ENCODE measurements at regions not wholly inside any gene's neighbourhood (a gene's known extent, or its start where the extent isn't known, plus 50 kb on each side); places are given as distances from the start of the nearest gene placed in this dataset.

DNA sequence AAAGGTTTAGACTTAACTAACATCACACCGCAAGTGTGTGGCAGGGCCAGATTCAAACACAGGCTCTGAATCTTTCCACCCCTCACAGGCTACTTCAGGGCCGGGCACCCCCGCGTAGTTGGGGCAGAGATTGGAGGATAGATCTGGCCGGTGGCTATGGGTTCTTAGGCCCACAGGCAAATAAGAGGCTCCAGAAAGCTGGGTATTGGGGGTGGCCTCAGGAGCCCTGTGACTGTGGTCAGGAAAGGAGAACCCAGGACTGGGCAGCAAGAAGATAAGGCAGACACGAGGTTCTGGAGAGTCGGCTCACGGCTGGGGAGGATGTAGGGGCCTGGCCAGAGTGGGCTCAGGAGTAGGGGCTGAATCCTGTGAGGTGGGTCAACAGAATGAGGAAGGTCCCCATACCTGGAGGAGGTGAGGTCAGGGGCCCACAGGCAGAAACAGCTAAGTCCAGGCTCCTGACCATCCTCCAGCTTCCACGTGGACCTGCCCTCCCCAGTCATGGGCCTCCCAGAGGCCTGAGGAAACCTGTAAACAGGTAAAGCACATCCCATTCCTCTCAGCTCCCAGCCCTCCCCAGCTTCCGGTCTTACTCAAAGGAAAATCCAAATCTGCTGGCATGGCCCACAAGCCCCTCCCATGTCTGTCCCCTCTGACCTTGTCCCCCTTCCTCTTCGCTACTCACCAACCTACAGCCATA is 306.2 kb downstream of the MATN1 start:
- no peak for DNase-seq

DNA sequence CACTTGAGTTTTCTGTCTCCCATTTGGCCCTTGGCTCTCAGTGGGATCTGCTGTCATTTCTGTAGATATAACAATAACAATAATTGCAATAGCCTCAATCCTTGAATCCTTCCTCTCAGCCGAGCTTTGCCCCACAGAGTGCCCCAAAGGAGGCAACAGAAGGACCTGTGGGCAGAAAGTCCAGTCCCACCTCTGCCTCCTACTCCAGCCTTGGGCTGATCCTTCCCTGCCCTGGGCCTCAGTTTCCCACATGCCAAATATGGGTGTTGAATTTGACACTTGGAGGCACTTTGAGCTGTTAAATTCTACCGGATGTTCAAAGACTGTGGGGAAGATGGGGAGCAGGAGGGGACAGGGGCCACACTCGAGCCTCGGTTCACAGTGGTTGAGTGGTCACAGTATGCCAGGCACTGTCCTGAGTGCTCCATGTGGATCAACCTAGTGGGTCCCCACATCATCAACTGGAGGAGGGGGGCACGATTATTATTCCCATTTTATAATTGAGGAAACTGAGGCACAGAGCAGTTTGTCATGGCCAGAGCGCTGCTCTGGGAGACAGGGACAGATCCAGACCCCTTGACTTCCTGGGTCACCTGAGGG is 307.1 kb downstream of the MATN1 start:
- no peak for DNase-seq

DNA sequence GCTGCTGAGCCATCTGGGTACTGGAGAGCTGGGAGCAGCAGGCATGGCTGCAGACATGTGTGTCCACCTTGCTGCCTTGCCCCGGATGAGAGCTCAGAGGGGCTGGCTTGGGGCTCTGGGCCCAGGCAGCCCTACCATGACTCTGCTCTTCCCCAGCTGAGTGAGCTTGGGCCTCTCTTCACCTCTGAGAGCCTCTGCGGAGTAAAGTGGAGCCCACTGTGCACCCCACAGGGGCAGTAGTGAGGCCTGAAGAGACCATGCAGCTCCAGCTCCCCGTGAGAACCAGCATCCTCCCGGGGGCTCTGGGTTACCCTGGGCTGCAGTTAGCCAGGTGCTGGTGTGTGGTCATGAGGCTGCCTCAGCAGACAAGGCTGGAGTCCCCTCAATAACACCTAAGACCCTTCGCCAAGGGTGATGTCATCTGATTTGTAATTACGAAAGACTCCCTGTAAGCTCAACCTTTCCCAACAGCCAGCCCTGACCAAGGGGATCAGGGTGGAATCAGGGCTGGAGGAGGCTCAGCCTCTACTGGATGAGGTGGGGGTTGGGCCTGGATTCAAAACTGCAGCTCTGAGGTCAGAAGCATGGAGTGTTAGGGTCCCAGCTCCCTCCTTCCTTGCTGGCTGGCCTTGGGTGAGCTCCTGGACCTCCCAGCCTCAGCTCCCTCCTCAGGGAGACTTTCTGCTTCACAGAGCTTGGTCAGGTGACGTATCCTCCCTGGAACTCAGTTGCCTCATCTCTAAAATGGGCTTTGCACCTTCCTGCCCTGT is 308.0 kb downstream of the MATN1 start:
- no peak for DNase-seq

DNA sequence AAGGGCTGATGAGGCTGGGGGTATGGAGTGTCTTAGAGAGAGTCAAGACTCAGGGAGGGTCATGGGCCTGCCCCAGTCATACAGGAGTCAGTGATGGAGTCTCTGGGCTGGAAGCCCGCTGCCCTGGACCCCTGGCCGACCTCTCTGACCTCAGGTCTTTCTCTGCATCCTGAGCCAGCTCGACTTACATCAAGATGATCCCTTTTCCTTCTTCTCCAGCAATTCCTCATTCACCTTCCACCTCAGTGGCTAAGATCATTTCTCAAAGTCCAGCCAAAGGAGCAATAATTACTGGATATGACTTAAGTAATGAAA is 308.6 kb downstream of the MATN1 start:
- DNase-seq, result no peak

DNA sequence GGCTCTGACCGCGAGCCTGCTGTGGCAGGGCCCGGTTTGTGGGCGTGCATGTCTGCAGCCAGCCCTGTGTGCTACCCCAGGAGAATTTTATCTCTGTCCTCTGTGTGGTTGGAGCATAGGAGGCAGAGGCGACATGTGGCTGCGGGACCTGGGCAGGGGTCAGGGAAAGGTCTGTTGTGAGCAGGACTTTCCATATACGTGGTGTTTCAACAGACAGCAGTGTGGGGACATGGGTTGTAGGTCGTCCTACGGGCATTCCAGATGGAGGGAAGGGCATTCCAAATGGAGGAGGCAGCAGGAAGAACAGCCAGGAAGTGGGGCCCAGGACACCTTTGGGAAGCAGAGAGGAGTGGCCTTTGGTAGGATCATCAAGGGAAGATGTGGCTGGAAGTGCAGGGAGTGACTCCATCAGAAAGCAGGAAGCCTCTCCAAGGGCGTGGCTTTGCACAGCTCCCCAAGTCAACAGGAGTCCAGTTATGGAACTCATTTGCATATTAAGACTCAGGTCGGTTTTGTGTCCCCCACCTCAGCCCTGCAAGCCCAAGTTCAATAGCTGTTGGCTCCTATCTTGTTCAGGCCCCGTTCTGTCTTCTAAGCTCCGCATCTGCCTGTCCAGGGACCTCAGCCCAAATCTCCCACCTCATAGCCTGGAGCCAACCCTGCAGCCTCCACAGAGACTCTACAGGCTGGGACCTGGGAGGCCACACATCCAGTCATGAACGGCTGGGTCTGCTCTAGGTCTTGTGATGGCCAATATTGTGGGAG is 309.1 kb downstream of the MATN1 start:
- DNase-seq, result no peak

DNA sequence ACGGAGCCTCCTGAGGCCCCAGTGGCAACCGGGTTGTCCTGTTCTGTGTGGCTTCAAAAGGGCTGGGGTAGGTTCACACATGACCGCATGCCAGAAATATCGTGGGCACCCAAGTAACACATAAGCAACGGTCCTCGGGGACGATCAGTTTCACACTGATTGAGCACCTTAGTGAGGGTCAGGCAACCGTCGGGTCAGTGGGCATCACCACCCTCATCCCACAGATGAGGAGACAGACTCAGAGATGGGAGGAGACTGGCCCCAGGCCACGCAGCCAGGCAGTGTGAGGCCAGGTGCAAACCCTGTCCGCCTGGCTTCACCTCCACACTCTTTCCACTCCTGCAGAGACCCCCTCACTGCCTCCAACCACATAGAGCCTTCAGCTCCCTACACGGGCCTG is 309.8 kb downstream of the MATN1 start:
- no peak for DNase-seq

DNA sequence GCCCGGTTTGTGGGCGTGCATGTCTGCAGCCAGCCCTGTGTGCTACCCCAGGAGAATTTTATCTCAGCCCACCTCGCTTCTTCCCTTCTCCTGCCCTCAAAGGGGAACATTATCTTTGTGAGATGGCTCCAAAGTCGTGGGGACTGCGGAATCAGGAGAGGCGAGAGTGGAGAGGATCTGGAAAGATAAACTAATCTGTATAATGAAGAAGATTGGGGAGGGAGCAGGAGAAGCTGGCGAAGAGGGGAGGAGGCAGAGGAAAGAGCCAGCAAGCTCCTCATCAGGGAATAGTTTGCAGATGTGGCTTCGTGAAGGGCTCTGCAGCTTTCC is 310.3 kb downstream of the MATN1 start:
- DNase-seq, result no peak

DNA sequence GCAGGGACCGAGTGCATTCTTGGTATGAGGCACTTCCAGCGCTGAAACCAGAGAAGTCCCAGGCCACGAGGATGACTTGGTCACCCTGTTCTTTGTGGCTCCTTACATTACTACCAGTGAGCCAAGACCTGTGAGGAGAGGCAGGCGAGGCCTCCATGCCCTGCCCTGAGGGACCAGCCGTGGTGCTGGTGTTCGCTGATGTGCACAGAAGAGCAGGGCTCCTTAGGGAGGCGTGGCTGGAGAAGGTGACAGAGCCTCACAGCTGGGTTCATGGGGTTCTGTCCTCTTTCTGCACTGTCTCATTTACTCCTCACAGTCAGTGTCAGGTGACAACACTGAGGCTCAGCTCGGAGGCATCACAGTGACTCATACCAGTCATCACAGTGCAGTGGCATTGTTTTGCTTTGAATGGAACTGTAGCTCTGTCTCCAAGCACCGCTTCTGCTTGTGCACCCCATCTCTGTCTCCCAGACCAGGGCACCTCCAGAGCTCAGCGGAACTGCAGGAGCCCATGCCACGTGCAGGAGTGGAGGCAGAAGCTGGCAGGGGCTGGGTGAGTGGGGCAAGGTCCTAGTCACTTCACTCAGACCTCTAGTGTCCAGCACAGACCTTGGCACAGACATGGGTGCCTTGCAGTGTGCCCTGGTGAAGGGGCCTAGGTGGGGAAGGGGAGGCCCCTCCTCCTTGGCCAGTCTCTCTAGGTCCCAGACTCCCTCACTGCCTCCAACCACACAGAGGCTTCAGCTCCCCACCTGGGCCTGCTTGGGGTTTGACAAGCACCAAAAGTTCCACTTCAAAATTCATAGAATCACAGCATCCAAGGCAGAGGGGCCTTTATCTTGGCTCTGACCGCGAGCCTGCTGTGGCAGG is 310.9 kb downstream of the MATN1 start:
- DNase-seq, result no peak

DNA sequence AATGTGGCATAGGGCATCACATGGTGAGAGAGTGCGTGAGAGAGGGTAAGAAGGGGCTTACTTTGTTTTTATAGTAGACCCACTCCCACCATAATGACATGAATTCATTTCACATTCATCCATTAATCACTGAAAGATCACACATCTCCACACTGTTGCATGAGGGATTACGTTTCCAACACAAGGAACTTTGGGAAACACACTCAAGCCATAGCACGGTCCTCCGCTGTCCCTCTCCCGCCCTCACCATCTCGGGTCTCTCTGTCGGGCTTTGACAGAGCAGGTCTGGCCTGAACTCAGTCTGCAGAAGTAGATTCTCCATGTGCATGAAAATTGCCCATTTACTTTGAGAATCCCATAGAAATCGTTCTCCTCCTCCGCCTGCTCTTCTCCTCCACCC is 312.2 kb downstream of the MATN1 start:
- no peak for DNase-seq

DNA sequence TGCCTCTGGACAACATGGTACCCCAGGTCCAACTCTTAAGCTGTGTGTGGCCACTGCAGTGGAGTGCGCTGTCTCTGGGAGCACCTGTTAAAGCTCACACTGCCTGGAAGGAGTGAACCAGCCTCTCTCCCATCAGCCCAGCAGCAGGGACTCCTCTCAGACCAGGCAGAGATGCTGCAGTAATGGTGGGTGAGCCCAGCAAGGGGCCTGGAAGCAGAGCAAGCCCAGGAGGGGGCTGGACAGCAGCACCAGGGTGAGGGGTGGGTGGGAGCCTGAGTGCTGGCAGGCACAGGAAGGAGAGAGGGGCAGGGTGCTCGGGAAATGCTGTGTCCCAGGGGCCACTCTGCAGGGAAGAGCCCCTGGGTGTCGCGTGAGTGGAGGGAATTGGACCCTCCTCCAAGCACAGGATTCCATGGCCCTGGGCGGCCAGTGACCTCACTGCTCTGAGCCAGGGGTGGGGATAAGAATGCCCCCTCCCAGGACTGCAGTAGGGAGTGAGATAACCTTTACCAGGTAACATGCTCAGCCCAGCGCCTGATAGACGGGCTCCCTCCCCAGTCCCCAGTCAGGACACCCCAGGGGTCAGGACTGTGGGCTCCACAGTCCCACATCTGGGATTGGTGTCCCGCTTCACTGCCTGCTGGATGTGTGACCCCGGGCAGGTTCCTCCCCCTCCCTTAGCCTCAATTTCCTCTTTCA is 313.1 kb downstream of the MATN1 start:
- no peak for DNase-seq

DNA sequence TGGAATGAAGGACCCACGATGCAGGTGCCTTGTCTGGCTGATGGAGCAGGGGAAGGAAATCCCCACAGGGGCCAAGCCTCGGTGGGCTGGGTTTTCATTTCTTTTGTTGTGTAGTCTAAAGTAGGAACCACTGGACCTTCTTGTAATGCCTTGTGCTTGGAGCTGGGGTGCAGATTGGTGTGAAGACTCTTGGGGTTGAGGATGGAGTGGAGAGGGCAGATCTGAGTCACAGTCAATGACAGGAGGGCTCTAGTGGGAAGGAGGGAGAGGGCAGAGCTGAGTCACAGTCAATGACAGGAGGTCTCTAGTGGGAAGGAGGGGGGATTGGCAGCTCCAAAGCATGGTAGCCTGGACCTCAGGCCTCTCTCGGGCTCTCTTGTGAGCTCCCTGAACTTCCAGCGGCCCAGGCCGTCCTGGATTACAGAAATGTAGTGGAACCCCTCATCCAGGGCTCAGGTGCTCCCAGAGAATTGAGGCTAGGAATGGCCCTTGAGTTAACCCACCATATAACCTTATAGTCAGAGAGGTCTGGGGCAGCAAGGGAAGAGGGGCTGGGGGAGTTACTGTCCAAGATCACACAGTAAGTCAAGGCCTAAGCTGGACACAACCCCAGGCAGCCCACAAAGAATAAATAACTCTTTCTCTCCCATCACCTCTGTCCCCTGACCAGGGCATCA is 313.8 kb downstream of the MATN1 start:
- no peak for DNase-seq

DNA sequence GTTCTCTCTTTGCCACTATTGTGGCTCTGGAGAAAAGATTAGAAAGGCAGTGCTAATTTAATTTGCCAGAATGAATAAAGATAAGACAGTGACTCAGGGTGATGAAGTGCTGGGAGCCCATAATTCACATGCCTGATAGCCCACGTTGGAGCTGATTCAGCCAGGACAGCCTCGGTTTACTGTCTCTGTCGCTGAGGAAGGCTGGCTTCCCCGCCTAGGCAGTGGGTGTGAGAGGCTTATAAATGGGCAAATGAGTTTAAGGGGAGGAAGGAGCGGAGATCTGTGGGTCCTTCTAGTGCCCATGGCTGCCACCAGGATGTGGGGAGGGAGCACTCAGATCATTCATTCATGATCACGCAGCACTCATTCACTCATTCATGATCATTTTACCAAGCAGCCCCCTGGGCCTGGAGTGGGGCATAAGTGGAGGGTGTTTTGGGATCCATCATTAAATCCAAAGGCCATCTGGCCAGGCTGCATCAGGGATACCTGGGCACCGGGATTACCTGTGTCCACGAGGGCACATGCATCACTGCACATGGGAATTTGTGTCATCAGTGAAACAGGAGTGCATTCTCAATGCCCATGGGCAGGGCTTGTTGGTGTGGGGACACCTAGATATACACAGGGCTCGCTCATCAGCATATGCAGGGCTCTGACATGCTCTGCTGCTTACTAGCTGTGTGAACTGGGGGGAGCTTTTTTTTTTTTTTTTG is 315.4 kb downstream of the MATN1 start:
- DNase-seq, result no peak

DNA sequence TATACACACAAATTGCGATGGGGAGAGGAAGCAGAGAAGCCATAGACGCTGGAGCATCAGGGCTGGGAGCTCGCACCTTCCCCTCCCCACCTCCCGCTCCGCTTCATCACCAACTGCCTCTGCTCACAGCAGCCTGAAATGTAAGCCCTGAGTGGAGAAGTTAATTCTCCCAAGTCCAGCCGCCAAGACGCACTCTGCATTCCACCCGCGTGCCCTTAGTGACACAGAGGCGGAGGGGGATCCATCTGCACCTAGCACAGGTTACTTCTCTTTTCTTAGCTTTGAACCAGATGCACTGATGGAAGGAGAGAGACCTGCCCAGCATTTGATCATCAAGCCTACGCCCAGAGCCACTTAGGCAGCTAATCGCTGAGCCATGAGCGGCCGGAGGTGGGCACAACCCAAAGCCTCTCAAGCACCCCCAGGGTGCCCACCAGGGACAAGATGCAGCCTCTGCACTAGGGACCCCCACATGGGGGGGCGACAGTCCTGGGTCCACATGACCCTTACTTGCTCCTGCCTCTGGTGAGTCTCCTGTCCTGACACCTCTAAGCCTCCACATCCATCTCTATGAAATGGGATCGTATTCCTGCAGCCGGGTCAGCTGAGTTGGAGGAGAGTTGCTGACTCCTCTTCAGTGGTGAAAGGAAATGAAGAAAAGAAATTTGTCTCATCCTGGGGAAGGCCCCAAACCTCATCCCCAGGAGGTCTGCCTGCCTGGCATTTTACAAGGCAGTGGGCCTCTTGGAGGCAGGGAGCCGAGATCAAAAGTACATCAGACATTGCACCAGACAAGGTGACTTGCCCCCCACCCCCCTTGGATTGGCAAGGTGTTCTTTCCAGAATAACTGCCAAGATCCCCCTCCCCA is 316.2 kb downstream of the MATN1 start:
- no peak for DNase-seq

DNA sequence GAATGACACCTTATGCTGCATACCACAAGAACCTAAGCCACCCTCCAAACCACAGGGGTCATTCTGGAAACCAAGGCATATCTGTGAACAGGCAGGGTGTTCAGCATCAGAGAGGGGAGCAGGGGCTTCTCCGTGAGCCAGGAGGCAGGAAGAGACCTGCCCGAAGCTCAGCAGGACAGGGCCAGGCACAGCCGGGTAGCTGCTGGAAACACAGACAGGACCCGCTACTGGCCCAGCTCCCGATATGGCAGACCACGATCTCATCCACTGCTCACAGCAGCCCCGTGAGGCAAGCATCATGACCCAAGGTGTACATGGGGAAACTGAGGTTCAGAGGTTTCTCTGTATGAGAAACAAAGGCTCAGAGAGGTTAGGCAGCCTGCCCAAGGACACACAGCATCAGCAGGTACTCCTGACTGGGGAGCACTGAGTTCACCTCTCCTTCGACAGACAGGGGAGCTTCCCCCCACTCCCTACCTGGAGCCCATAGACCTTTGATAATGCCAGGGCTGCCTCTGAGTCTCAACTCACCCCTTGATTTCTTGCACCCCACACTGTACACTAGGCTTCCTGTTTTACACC is 317.7 kb downstream of the MATN1 start:
- no peak for DNase-seq

DNA sequence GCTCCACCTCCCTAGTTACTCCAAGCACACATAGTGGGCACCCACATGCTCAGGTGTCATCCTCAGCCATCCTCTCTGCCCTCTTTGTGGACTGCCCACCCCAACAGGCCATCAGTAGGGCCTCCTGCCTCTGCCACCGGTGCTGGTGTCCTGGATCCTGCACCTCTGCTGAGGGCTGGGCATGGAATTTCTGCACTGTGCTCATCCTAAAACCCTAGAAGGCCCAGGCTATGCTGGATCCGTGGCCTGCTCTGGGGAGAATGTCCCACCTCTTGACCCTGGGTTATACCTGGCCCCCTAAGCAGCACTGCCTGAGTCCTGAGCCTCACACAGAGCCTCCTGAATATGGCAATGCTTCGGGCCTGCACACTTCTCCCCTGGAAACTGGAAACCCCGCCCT is 318.3 kb downstream of the MATN1 start:
- no peak for DNase-seq

DNA sequence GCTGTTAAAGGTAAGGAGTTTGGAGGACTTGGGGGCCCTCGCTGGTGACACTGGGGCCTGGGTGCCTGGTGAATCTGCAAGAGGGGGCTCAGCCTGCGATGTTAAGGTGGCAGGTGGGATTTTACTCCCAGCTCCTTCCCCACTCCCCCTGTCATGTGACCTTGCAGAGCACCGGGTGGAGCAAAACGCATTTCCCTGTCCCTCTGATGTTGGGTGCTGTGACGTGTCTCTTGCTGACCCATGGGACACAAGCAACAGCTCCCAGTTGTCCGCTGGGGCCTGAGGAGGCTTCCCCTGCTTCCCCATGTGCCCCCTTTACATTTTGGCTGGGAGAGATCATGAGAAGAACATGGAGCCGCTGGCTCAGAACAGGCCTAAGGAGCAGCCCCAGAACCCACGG is 319.0 kb downstream of the MATN1 start:
- DNase-seq, result no peak

DNA sequence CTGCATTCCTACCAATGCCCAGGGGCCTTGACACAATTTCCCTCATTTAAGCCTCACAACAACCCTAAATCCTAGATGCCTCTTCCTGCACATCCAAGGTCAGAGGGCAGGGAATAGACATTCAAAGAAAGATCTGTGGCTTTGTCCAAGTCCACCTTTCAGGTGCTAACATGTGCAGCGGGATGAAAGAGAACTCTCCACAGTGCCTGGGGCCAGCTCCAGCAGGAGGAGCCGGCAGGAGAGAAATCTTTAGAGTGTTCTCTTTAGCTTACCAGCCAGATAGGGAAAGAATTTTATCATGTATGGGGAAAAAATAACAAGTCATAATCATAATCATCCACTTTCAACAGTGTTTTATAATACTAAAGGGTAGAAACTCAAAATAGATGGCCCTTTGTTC is 319.7 kb downstream of the MATN1 start:
- no peak for DNase-seq

DNA sequence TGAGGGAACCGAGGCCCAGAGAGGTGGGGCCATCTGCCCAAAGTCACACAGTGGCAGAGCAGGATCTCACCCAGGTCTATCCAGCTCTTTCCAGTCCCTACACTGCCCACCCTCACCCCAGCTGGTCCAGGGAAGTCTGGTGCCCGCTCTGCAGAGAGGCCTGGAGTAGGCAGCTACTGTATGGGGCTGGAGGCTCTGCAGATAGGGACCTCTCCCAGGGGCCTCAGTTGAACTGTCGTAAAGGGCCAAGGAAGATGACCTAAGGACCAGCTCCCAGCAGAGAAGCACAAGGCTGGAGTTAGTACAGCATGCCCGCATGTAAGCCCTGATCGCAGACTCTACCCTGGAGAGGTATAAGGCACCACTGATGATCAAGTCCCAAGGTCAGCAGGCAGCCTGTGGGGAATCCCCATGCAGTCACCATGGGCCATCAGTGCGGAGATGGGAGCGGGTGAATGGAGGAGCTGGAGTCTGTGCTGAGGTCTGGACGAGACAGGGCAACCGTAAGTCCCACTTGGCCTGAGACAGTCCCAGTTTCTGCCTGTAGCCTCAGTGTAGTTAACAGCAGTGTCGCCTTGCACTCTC is 320.2 kb downstream of the MATN1 start:
- DNase-seq, result no peak

DNA sequence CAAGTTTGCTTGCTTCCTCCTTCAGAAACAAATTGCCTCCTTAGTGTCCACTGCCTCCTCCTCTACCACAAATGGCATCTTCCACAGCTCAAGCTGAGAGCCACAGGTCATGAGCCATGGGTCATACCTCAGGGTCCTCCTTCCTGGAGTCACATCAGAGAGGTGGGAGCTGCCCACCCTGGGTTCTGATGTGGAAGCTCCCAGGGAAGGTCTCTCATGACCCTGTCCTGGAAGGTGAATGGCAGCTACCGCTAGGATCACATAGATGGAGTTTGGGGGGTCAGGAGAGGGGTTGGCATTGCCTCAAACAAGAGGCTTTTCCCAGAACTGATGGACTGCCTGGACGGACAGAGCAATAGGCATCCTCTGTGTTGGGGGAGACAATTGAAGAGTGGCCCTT is 321.4 kb downstream of the MATN1 start:
- no peak for DNase-seq
